Muscle layer of duodenum (tissue), 2 donors: ENCODE measurements at regions not wholly inside any gene's neighbourhood (a gene's known extent, or its start where the extent isn't known, plus 50 kb on each side); places are given as distances from the start of the nearest gene placed in this dataset.
A peak's percentile ranks its signal among the peaks of the same experiment; 100 is the strongest.

Source experiments
- H3K27ac ChIP-seq: one replicate; pipeline ENCODE4 v1.7.0; 2013; ENCODE audit warnings: mild to moderate bottlenecking, low read length
- H3K27me3 ChIP-seq: one replicate; pipeline ENCODE4 v1.7.0; 2013; ENCODE audit warnings: low read depth, mild to moderate bottlenecking, control low read depth, low read length
- H3K36me3 ChIP-seq, 2 donors: one replicate each; pipeline ENCODE4 v1.7.0; 2013; ENCODE audit warnings: low read length in 2 of 2, control low read depth in 1 of 2, mild to moderate bottlenecking in 1 of 2; ENCODE audit not compliant: insufficient read depth in 2 of 2, control insufficient read depth in 1 of 2
- H3K4me1 ChIP-seq, 2 donors: one replicate each; pipeline ENCODE4 v1.7.0; 2013; ENCODE audit warnings: low read length in 2 of 2, mild to moderate bottlenecking in 2 of 2, control low read depth in 1 of 2, moderate library complexity in 1 of 2; ENCODE audit not compliant: insufficient read depth in 2 of 2, control insufficient read depth in 1 of 2
- H3K4me3 ChIP-seq, 2 donors: one replicate each; pipeline ENCODE4 v1.7.0; 2013; ENCODE audit warnings: low read length in 2 of 2, low read depth in 1 of 2, mild to moderate bottlenecking in 1 of 2
- H3K9me3 ChIP-seq, 2 donors: one replicate each; pipeline ENCODE4 v1.7.0; 2013; ENCODE audit warnings: low read length in 2 of 2, control low read depth in 1 of 2, mild to moderate bottlenecking in 1 of 2; ENCODE audit not compliant: control insufficient read depth in 1 of 2
- donor health status: healthy.

GRCh38 chr9:708551-709432, 132.7 kb upstream of the DMRT1 start:
- peaks cover 3 to 22% of the 10 kb centered on the region in 2 donors for H3K4me1 ChIP-seq
- no peaks in the 10 kb centered on the region for H3K27me3 ChIP-seq
- peaks cover 19 to 23% of the 10 kb centered on the region in 2 donors for H3K36me3 ChIP-seq
- H3K4me3 ChIP-seq, result peak overlapping the region; percentile 25 to 63
- H3K27ac ChIP-seq, result peak overlapping the region; percentile 93
- no peaks in the 10 kb centered on the region for H3K9me3 ChIP-seq

- H3K27ac ChIP-seq, result no peak overlapping the region
These were observed 130.3 kb upstream of the DMRT1 start for GRCh38 chr9:710951-711745.

GRCh38 chr9:711761-712553, 129.5 kb upstream of the DMRT1 start:
- Histone ChIP-seq H3K36me3 (peaks cover 23 to 26% of the 10 kb centered on the region in 2 donors), H3K4me3 (no peak overlapping the region), H3K4me1 (peaks cover 3 to 26% of the 10 kb centered on the region in 2 donors), H3K27ac (no peak overlapping the region), H3K27me3 (no peaks in the 10 kb centered on the region), H3K9me3 (no peaks in the 10 kb centered on the region)

More at GRCh38 chr9:710951-711745, 130.3 kb upstream of the DMRT1 start:
- no peaks in the 10 kb centered on the region for H3K9me3 ChIP-seq
- H3K27me3 ChIP-seq, result no peaks in the 10 kb centered on the region
- H3K4me1 ChIP-seq, result peaks cover 3 to 22% of the 10 kb centered on the region in 2 donors
- H3K4me3 ChIP-seq, result no peak overlapping the region
- peaks cover 23 to 26% of the 10 kb centered on the region in 2 donors for H3K36me3 ChIP-seq

- H3K27ac ChIP-seq, result no peak overlapping the region
- no peak overlapping the region for H3K4me3 ChIP-seq
- H3K27me3 ChIP-seq, result no peaks in the 10 kb centered on the region
- H3K36me3 ChIP-seq, result peaks cover 23 to 26% of the 10 kb centered on the region in 2 donors
- peaks cover 3 to 30% of the 10 kb centered on the region in 2 donors for H3K4me1 ChIP-seq
- H3K9me3 ChIP-seq, result no peaks in the 10 kb centered on the region
These were observed 128.9 kb upstream of the DMRT1 start for GRCh38 chr9:712643-713042.

- H3K4me1 ChIP-seq, result peaks cover 3 to 30% of the 10 kb centered on the region in 2 donors
- no peaks in the 10 kb centered on the region for H3K9me3 ChIP-seq
- H3K4me3 ChIP-seq, result no peak overlapping the region
- peaks cover 23 to 26% of the 10 kb centered on the region in 2 donors for H3K36me3 ChIP-seq
- H3K27ac ChIP-seq, result peak overlapping the region; percentile 6
- no peaks in the 10 kb centered on the region for H3K27me3 ChIP-seq
These were observed 128.4 kb upstream of the DMRT1 start for GRCh38 chr9:713091-713490.

- Histone ChIP-seq H3K9me3 (no peaks in the 10 kb centered on the region), H3K4me1 (peaks cover 0 to 30% of the 10 kb centered on the region in 2 donors), H3K27ac (peak overlapping the region; percentile 63), H3K36me3 (peaks cover 23 to 26% of the 10 kb centered on the region in 2 donors), H3K4me3 (no peak overlapping the region), H3K27me3 (no peaks in the 10 kb centered on the region)
These were observed 126.8 kb upstream of the DMRT1 start for GRCh38 chr9:714675-715074.

DNA sequence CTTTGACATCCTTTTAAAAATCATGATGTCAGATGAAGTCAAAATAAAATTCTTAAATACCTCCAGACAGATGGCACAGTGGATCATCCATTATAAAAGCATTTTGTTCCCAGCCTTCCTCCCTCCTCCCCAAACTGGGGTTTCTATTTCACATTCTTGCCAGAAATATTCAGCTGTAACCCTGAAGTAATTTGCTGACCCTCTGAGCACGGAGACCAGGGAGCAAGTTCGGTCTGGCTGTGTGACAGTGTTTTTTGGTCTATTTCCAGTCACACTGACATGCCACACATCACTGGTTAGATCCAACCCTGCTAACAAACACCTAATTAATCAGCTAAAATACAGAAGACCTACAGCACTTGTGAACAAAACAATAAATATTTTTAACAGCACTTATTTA, 126.2 kb upstream of the DMRT1 start:
- Histone ChIP-seq H3K27me3 (no peaks in the 10 kb centered on the region), H3K4me3 (no peak overlapping the region), H3K4me1 (peaks cover 0 to 30% of the 10 kb centered on the region in 2 donors), H3K36me3 (peaks cover 23 to 26% of the 10 kb centered on the region in 2 donors), H3K27ac (peak overlapping the region; percentile 63), H3K9me3 (no peaks in the 10 kb centered on the region)

GRCh38 chr9:715743-716400, 125.6 kb upstream of the DMRT1 start:
- Histone ChIP-seq H3K4me3 (no peak overlapping the region), H3K36me3 (peaks cover 19 to 26% of the 10 kb centered on the region in 2 donors), H3K27me3 (no peaks in the 10 kb centered on the region), H3K27ac (peak overlapping the region; percentile 63), H3K9me3 (no peaks in the 10 kb centered on the region), H3K4me1 (peaks cover 0 to 30% of the 10 kb centered on the region in 2 donors)

- Histone ChIP-seq H3K27ac (peak overlapping the region; percentile 52), H3K9me3 (no peaks in the 10 kb centered on the region), H3K4me1 (peaks cover 0 to 21% of the 10 kb centered on the region in 2 donors), H3K27me3 (no peaks in the 10 kb centered on the region), H3K4me3 (no peak overlapping the region), H3K36me3 (peaks cover 3 to 7% of the 10 kb centered on the region in 2 donors)
These were observed 123.8 kb upstream of the DMRT1 start for GRCh38 chr9:717722-718121.

- Histone ChIP-seq H3K27ac (no peak overlapping the region), H3K27me3 (no peaks in the 10 kb centered on the region), H3K4me3 (no peak overlapping the region), H3K9me3 (no peaks in the 10 kb centered on the region), H3K36me3 (peaks cover 0 to 6% of the 10 kb centered on the region in 2 donors), H3K4me1 (peaks cover 0 to 8% of the 10 kb centered on the region in 2 donors)
These were observed 121.1 kb upstream of the DMRT1 start for GRCh38 chr9:720239-720881.
